ENCODE measurements at regions not wholly inside any gene's neighbourhood (a gene's known extent, or its start where the extent isn't known, plus 50 kb on each side); places are given as distances from the start of the nearest gene placed in this dataset.
"Not testable (repeated sequence)": the region's sequence is repeated elsewhere in the genome, so short reads cannot be mapped to it uniquely, and the experiment has no call there.

- no peak for TF ChIP-seq ZNF274 (IDR thresholded peaks at IDR 0.05; ENCODE audit: low read depth, low read length)
- H3K4me3 ChIP-seq (ENCODE audit: low read length): no peak overlapping the region
Measured at GRCh38 chrX:39430551-39430950, 629.3 kb downstream of the MID1IP1 start.

DNA sequence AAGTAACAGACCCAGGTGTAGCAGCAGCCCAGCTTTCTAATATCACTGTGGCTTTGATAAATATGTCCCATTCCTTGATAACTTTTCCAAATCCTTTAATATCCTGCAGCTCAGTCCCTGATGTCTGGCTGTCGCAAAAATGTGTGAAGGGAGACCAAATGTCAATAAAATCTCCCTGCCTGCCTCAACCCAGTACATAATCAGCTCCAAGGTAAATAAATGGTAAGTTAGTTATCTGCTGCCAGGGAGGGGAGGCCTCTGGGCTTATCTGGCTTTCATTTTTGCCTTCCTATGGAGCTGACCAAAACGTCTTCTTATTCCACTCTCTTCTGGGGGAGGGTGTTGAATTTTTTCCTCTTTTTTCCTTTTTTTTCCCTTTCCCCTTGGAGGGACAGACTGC is 630.6 kb downstream of the MID1IP1 start:
- H3K4me3 ChIP-seq (ENCODE audit: low read length): no peak overlapping the region
- TF ChIP-seq ZNF274 (IDR thresholded peaks at IDR 0.05; ENCODE audit: low read depth, low read length): no peak

DNA sequence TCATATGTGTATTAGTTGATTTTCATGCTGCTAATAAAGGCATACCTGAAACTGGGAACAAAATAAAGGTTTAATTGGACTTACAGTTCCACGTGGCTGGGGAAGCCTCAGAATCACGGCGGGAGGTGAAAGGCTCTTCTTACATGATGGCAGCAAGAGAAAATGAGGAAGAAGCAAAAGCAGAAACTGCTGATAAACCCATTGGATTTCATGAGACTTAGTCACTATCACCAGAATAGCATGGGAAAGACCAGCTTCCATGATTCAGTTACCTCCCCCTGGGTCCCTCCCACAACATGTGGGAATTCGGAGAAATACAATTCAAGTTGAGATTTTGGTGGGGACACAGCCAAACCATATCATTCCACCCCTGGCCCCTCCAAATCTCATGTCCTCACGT is 633.4 kb downstream of the MID1IP1 start:
- H3K4me3 ChIP-seq (ENCODE audit: low read length): not testable (repeated sequence)

DNA sequence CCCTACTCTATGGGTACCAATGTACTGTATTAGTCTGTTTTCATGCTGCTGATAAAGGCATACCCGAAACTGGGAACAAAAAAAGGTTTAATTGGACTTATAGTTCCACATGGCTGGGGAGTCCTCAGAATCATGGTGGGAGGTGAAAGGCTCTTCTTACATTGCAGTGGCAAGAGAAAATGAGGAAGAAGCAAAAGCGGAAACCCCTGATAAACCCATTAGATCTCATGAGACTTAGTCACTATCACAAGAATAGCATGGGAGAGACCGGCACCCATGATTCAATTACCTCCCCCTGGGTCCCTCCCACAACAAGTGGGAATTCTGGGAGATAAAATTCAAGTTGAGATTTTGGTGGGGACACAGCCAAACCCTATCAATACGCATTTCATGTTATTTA is 635.3 kb downstream of the MID1IP1 start:
- not testable (repeated sequence) for H3K4me3 ChIP-seq (ENCODE audit: low read length)

DNA sequence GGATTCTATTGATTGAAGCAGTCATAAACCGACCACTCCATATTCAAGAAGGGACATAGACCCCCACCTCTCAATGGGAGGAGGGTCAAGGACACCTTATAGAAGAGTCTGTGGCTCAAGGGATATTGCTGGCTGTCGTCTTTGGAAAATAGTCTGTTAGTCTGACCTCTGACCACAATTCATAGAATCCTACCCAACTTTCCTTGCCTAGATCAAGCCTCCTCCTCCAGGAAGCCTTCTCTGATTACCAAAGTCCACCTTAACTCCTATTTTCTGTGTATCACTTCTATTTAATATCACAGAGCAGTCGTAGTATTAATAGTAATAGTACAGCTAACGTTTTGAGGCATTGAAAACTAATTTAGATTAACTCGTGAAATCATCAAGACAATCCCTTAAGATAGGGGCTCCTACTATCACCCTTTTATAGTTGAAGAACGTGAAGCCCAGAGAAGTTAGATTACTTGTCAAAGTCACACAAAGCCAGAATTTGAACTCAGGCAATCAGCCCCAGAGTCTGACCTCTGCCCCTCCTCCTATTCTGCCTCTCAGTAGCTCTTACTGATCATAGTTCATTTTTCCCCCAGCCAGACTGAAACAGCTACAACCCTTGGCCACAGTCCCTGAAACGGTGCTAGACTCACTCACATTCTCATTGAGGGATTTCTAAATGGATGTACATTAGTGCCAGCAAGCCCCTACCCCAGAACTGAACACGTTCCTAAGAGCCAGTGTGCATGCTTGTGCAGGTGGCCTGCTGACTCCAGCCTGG is 636.6 kb downstream of the MID1IP1 start:
- H3K4me3 ChIP-seq (ENCODE audit: low read length): no peak overlapping the region
- no peak for TF ChIP-seq ZNF274 (IDR thresholded peaks at IDR 0.05; ENCODE audit: low read depth, low read length)

DNA sequence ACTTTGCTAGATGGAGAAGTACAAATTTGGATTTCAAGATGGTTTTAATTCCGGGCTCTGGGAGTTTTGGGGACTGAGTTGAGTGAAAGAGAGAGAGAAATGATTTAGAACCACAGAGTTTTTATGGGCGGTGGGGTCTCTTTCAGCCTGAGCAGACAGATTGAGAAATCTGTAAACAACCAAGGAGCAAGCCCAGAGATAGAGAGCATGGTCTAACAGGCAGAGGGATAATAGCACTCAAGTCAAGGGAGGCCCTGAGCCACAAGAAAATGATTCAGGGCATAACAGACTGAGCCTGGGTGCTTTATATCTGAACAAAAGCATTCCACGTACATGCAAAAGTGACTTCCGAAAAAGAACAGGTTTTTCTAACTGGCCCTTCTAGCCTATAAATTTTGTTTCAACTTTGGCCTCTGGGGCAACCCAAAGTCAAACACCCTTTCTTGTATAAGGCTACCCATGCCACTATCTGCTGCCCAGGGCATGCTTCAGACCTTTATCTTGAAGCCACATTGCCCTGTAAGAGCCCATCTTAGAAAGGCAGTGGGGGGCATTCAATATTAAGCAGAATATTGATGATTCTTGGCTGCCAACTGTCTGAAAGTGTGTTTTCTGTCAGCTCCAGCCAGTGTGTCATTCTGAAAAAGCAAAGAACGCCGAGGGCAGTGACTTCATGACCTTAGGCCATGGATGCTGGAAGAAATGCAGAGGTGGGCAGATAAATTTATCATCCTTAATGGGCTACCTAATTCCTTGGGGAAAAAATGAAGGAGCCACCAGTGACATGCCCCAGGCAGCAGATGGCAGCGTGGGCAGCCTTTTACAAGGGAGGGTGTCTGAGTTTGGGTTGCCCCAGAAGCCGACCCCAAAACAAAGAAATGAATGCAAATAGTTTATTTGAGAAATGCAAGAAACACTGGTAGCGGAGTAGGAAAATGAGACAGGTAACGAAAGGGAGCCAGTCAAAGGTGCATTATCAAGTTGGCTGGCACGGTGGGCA is 637.6 kb downstream of the MID1IP1 start:
- H3K4me3 ChIP-seq (ENCODE audit: low read length): no peak overlapping the region
- TF ChIP-seq ZNF274 (IDR thresholded peaks at IDR 0.05; ENCODE audit: low read depth, low read length): no peak

DNA sequence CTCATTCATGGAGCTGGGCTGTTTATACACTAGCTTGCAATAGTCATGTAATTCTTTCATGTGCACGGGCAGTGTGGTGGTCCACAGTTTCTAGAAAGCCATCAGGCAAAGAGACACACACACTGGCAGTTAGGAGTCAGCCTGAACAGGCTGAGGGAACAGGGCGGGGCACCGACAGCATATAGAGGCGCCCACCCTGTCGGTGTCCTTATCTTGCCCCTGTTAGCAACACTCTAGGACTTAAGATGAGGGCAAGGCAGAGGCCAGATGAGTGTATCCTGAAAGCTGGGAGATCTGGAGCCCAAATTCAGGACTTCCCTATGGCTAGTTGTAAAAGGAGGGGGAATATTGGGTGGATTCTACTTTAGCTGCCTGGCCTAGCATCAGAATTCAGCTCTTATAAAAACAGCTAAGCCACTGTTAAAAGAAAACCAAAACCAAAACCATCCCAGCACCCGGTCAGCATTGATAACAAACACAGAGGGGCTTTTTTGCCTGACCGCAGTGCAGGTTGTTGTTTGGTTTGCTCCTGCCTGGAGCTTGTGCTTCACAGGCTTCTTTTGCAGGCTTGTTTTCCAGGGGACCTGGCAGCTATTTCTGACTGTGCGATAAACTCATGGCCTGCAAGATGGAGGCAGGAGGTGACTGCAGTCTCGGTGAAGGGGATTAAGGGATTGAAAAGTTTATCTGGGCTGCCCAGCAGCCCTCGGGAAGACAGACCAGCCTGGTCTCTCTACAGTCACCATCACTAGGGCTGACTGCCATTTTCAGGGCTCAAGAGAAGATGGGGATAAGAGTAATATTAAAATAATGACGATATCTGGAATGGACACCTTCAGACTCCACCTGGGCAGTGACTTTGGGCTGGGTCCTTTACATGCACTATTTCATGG is 638.9 kb downstream of the MID1IP1 start:
- TF ChIP-seq ZNF274 (IDR thresholded peaks at IDR 0.05; ENCODE audit: low read depth, low read length): no peak
- H3K4me3 ChIP-seq (ENCODE audit: low read length): no peak overlapping the region; the same call in 1 of the 2 replicates

- H3K4me3 ChIP-seq (ENCODE audit: low read length): no peak overlapping the region
- no peak for TF ChIP-seq ZNF274 (IDR thresholded peaks at IDR 0.05; ENCODE audit: low read depth, low read length)
Measured at GRCh38 chrX:39440799-39441284, 639.6 kb downstream of the MID1IP1 start.

- no peak overlapping the region for H3K4me3 ChIP-seq (ENCODE audit: low read length)
- no peak for TF ChIP-seq ZNF274 (IDR thresholded peaks at IDR 0.05; ENCODE audit: low read depth, low read length)
Measured at GRCh38 chrX:39442332-39442731, 641.1 kb downstream of the MID1IP1 start.

GRCh38 chrX:39443240-39443639 is 642.0 kb downstream of the MID1IP1 start:
- no peak overlapping the region for H3K4me3 ChIP-seq (ENCODE audit: low read length)
- TF ChIP-seq ZNF274 (IDR thresholded peaks at IDR 0.05; ENCODE audit: low read depth, low read length): no peak

GRCh38 chrX:39445336-39445735 is 644.1 kb downstream of the MID1IP1 start:
- TF ChIP-seq ZNF274 (IDR thresholded peaks at IDR 0.05; ENCODE audit: low read depth, low read length): no peak
- no peak overlapping the region for H3K4me3 ChIP-seq (ENCODE audit: low read length)

DNA sequence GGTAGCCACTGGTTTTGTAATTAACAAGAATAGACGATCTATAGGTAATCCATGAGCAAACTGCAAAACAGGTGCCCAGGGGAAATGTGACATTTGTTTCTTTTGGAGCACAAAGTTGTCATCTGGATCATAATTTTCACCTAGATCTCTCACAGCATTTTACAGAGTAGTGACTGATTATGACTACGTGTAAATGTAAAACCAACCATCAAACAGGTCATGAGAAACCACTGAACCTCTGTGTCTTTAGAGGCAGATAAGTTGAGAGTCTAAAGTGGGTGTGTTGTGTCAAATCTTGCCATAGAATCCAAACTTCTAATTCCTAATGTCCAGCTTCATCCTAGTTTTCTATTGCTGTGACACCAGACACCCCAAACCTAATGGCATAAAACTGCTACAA is 648.1 kb downstream of the MID1IP1 start:
- H3K4me3 ChIP-seq (ENCODE audit: low read length): no peak overlapping the region

GRCh38 chrX:39450234-39450977 is 647.4 kb downstream of the BCOR start:
- H3K4me3 ChIP-seq (ENCODE audit: low read length): no peak overlapping the region
- no peak for TF ChIP-seq ZNF274 (IDR thresholded peaks at IDR 0.05; ENCODE audit: low read depth, low read length)

More for the DNA sequence above, 648.1 kb downstream of the MID1IP1 start:
- TF ChIP-seq ZNF274 (IDR thresholded peaks at IDR 0.05; ENCODE audit: low read depth, low read length): no peak
